ENCODE measurements at regions not wholly inside any gene's neighbourhood (a gene's known extent, or its start where the extent isn't known, plus 50 kb on each side); places are given as distances from the start of the nearest gene placed in this dataset.
"Not testable (repeated sequence)": the region's sequence is repeated elsewhere in the genome, so short reads cannot be mapped to it uniquely, and the experiment has no call there.

GRCh38 chr5:18687429-18687828 is 1053.2 kb downstream of the TAF11L14 start:
- no peak overlapping the region for H3K4me3 ChIP-seq (ENCODE audit: low read length)
- TF ChIP-seq CTCF (conservative IDR thresholded peaks at IDR 0.05; ENCODE audit: low read length), result no peak
- DNase-seq (ENCODE audit: low read depth), result no peak

GRCh38 chr5:18699681-18700080 is 1065.4 kb downstream of the TAF11L14 start:
- TF ChIP-seq CTCF (conservative IDR thresholded peaks at IDR 0.05; ENCODE audit: low read length), result no peak
- no peak for DNase-seq (ENCODE audit: low read depth)
- no peak overlapping the region for H3K4me3 ChIP-seq (ENCODE audit: low read length)

- no peak overlapping the region for H3K4me3 ChIP-seq (ENCODE audit: low read length)
- TF ChIP-seq CTCF (conservative IDR thresholded peaks at IDR 0.05; ENCODE audit: low read length), result no peak
- no peak for DNase-seq (ENCODE audit: low read depth)
Observed at GRCh38 chr5:18702821-18703220, 1068.6 kb downstream of the TAF11L14 start.

- no peak for TF ChIP-seq CTCF (conservative IDR thresholded peaks at IDR 0.05; ENCODE audit: low read length)
- no peak overlapping the region for H3K4me3 ChIP-seq (ENCODE audit: low read length)
- no peak for DNase-seq (ENCODE audit: low read depth)
Observed at GRCh38 chr5:18712936-18713485, 1078.8 kb downstream of the TAF11L14 start.

GRCh38 chr5:18720002-18720401 is 1085.7 kb downstream of the TAF11L14 start:
- no peak overlapping the region for H3K4me3 ChIP-seq (ENCODE audit: low read length)
- TF ChIP-seq CTCF (conservative IDR thresholded peaks at IDR 0.05; ENCODE audit: low read length), result no peak
- no peak for DNase-seq (ENCODE audit: low read depth)

GRCh38 chr5:18732556-18733479 is 1098.6 kb downstream of the TAF11L14 start:
- DNase-seq (ENCODE audit: low read depth), result no peak
- TF ChIP-seq CTCF (conservative IDR thresholded peaks at IDR 0.05; ENCODE audit: low read length), result no peak
- H3K4me3 ChIP-seq (ENCODE audit: low read length), result no peak overlapping the region

- no peak for DNase-seq (ENCODE audit: low read depth)
- H3K4me3 ChIP-seq (ENCODE audit: low read length), result no peak overlapping the region
- no peak for TF ChIP-seq CTCF (conservative IDR thresholded peaks at IDR 0.05; ENCODE audit: low read length)
Observed at GRCh38 chr5:18736051-18736398, 1101.8 kb downstream of the TAF11L14 start.

- not testable (repeated sequence) for H3K4me3 ChIP-seq (ENCODE audit: low read length); DNase-seq (ENCODE audit: low read depth)
Observed at GRCh38 chr5:18736736-18737135, 1102.5 kb downstream of the TAF11L14 start.

All from AG10803 (cell line).